ENCODE measurements at regions not wholly inside any gene's neighbourhood (a gene's known extent, or its start where the extent isn't known, plus 50 kb on each side); places are given as distances from the start of the nearest gene placed in this dataset.

DNA sequence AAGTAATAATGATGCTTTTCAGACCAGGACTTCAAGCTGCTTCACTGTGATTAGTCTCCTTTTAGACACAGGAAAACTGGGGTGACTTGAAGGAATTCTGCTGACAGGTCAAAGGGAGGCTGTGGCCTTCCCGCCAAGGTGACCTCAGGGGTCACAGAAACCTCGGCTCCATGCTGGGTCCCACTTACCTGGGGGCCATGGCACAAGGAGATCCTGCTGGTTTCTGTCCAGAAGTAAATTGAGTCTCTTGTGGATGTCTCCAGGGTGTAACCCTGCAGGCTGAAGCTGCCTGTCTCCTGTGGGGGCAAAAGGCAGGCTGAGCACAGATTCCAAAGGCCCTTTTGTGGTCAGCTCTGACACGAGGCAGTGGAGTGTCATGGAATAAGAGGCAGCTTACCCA, 138.7 kb upstream of the MED13L start:
- no peak overlapping the region for H3K4me3 ChIP-seq (IDR thresholded peaks at IDR 0.05; ENCODE audit: insufficient read depth, low read depth, low read length)
- H3K4me2 ChIP-seq: no peak overlapping the region
- H2AFZ ChIP-seq (ENCODE audit: low read depth): no peak overlapping the region
- no peaks in the 10 kb centered on the region for H3K27me3 ChIP-seq (ENCODE audit: insufficient read depth, low read depth)
- no peaks in the 10 kb centered on the region for H4K20me1 ChIP-seq (ENCODE audit: insufficient read depth)
- H3K9ac ChIP-seq: no peak overlapping the region
- H3K36me3 ChIP-seq (ENCODE audit: insufficient read depth): no peaks in the 10 kb centered on the region
- H3K4me1 ChIP-seq (ENCODE audit: low read depth, poor library complexity, severe bottlenecking): no peaks in the 10 kb centered on the region
- TF ChIP-seq, protein P1, sequence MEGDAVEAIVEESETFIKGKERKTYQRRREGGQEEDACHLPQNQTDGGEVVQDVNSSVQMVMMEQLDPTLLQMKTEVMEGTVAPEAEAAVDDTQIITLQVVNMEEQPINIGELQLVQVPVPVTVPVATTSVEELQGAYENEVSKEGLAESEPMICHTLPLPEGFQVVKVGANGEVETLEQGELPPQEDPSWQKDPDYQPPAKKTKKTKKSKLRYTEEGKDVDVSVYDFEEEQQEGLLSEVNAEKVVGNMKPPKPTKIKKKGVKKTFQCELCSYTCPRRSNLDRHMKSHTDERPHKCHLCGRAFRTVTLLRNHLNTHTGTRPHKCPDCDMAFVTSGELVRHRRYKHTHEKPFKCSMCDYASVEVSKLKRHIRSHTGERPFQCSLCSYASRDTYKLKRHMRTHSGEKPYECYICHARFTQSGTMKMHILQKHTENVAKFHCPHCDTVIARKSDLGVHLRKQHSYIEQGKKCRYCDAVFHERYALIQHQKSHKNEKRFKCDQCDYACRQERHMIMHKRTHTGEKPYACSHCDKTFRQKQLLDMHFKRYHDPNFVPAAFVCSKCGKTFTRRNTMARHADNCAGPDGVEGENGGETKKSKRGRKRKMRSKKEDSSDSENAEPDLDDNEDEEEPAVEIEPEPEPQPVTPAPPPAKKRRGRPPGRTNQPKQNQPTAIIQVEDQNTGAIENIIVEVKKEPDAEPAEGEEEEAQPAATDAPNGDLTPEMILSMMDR (conservative IDR thresholded peaks at IDR 0.05; ENCODE audit: low read depth, low read length): no peak
- no peak overlapping the region for H3K27ac ChIP-seq
- no peaks in the 10 kb centered on the region for H3K79me2 ChIP-seq (ENCODE audit: insufficient read depth, low read depth)

DNA sequence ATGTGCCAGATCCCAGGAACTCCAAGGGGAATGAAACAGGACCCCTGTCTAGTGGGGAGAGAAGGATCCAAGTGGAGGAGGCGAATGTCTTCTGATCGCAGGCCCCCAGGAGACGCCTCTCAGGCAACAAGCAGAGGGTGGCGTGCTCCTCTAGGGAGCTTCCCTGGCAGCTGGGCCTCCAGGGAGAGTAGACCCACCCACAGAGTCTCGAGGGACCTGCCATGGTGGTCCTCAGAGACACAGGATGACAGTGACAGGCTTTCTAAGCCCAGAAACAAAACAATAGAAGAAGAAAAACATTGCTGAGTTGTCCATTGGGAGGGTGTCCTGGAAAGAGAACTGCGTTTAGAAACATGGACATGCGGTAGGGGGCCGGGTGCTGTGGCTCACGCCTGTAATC, 140.6 kb upstream of the MAP1LC3B2 start:
- Histone ChIP-seq H3K79me2 (ENCODE audit: insufficient read depth, low read depth) (no peaks in the 10 kb centered on the region), H3K36me3 (ENCODE audit: insufficient read depth) (no peaks in the 10 kb centered on the region), H3K27ac (no peak overlapping the region), H3K9ac (no peak overlapping the region), H3K4me3 (IDR thresholded peaks at IDR 0.05; ENCODE audit: insufficient read depth, low read depth, low read length) (no peak overlapping the region), H3K27me3 (ENCODE audit: insufficient read depth, low read depth) (no peaks in the 10 kb centered on the region), H4K20me1 (ENCODE audit: insufficient read depth) (no peaks in the 10 kb centered on the region), H3K4me2 (no peak overlapping the region), H2AFZ (ENCODE audit: low read depth) (no peak overlapping the region), H3K4me1 (ENCODE audit: low read depth, poor library complexity, severe bottlenecking) (no peaks in the 10 kb centered on the region)
- TF ChIP-seq, protein P1 (conservative IDR thresholded peaks at IDR 0.05; ENCODE audit: low read depth, low read length): no peak

DNA sequence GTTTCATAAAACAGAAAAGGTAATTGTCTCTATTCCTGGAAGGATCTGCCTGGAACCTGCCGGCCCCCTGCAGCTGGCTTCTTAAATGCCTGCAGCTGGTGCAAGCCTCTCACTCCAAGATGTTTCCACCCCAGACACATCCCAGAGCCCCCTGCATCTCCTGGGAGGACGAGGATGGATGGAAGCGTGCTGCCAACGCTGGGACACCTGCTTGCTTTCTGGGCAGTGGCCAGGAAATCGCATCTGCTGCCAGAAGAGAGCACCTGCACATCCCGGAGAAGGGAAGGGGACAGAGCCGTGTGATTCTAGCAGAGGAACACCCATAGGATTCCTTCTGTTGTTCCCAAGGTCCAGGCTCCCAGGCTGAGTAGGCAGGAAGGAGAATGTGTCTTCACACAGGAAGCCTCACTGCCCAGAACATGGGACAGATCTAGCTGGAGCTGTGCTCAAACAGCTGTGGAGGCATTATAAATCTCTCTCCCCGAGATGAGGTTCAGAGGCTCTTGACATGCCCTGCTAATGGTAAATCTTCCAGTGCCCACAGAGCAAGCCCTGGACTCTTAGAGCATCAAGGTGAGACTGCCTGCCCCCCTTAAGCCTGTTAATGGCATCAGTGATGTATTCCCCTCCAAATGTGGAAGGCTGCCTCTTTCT, 138.8 kb upstream of the MAP1LC3B2 start:
- H3K4me3 ChIP-seq (IDR thresholded peaks at IDR 0.05; ENCODE audit: insufficient read depth, low read depth, low read length): no peak overlapping the region
- no peak overlapping the region for H3K4me2 ChIP-seq
- H4K20me1 ChIP-seq (ENCODE audit: insufficient read depth): no peaks in the 10 kb centered on the region
- TF ChIP-seq, protein P1 (conservative IDR thresholded peaks at IDR 0.05; ENCODE audit: low read depth, low read length): no peak
- no peak overlapping the region for H3K27ac ChIP-seq
- H3K4me1 ChIP-seq (ENCODE audit: low read depth, poor library complexity, severe bottlenecking): no peaks in the 10 kb centered on the region
- no peaks in the 10 kb centered on the region for H3K27me3 ChIP-seq (ENCODE audit: insufficient read depth, low read depth)
- no peaks in the 10 kb centered on the region for H3K36me3 ChIP-seq (ENCODE audit: insufficient read depth)
- no peaks in the 10 kb centered on the region for H3K79me2 ChIP-seq (ENCODE audit: insufficient read depth, low read depth)
- H3K9ac ChIP-seq: no peak overlapping the region
- no peak overlapping the region for H2AFZ ChIP-seq (ENCODE audit: low read depth)

DNA sequence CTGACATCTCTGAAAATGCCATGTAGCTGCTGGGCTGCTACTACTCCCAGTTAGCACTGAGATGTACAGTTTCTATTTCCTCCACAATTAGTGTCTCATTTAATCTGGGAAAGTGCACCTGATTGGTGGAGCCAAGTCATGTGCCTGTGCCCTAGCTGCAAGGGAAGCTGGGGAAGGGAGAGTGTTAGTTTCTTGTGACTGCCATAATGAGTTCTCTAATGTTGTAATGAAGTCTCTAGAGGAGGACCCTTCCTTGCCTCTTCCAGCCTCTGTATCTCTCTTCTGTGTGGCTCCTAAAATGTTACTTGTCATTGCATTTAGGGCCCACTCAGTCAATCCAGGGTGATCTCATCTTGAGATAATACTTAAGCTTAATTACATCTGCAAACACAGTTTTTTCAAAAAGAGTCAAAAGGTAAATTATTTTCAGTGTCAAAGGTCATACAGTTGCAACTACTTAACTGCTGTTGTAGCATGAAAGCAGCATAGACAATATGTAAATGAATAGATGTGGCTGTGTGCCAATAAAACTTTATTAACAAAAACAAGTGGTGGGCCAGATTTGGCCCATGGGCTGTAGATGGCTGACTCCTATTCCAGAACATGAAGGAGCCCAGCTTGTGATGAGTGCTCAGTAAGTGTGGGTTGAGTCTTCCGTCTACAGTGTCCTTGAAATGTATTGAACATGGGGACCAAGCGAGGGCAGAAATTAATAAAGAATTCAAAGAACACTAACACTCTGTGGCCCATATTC, 137.2 kb upstream of the MAP1LC3B2 start:
- Histone ChIP-seq H3K4me1 (ENCODE audit: low read depth, poor library complexity, severe bottlenecking) (no peaks in the 10 kb centered on the region), H3K79me2 (ENCODE audit: insufficient read depth, low read depth) (no peaks in the 10 kb centered on the region), H3K27me3 (ENCODE audit: insufficient read depth, low read depth) (no peaks in the 10 kb centered on the region), H3K36me3 (ENCODE audit: insufficient read depth) (no peaks in the 10 kb centered on the region), H2AFZ (ENCODE audit: low read depth) (no peak overlapping the region), H3K9ac (no peak overlapping the region), H3K27ac (no peak overlapping the region), H4K20me1 (ENCODE audit: insufficient read depth) (no peaks in the 10 kb centered on the region), H3K4me2 (no peak overlapping the region), H3K4me3 (IDR thresholded peaks at IDR 0.05; ENCODE audit: insufficient read depth, low read depth, low read length) (no peak overlapping the region)
- TF ChIP-seq, protein P1 (conservative IDR thresholded peaks at IDR 0.05; ENCODE audit: low read depth, low read length): no peak

Data from KMS-11 (cell line).